NB4 (cell line): ENCODE measurements at regions not wholly inside any gene's neighbourhood (a gene's known extent, or its start where the extent isn't known, plus 50 kb on each side); places are given as distances from the start of the nearest gene placed in this dataset.

Source experiments
- CTCF ChIP-seq: IDR thresholded peaks from one replicate; pipeline ENCODE4 v1.5.1; 2012; ENCODE audit warnings: low read depth, low read length
- MAX ChIP-seq: IDR thresholded peaks from 2 replicates; pipeline ENCODE4 v1.6.1; 2011; ENCODE audit warnings: low read depth, low read length
- POLR2A ChIP-seq: IDR thresholded peaks from 2 replicates; pipeline ENCODE4 v1.6.1; 2011; ENCODE audit warnings: mild to moderate bottlenecking; ENCODE audit not compliant: insufficient read length; ENCODE audit errors: extremely low read depth

- TF ChIP-seq CTCF, result no peak
- no peak for TF ChIP-seq POLR2A
- TF ChIP-seq MAX, result no peak
These were observed 1040.6 kb upstream of the SEMA6A start for GRCh38 chr5:117615226-117615625.
